Vagina (tissue), 2 donors: ENCODE measurements at regions not wholly inside any gene's neighbourhood (a gene's known extent, or its start where the extent isn't known, plus 50 kb on each side); places are given as distances from the start of the nearest gene placed in this dataset.

ENCODE experiments used
- DNase-seq, 2 donors: peaks; one replicate each; pipeline ENCODE4 v3.0.0-alpha.2; 2017; ENCODE audit errors: extremely low spot score in 2 of 2
- H3K27ac ChIP-seq: fragments of 200-600 bp; sonication (generic); one replicate; pipeline ENCODE4 v1.5.1; 2019
- H3K27me3 ChIP-seq: fragments of 200-600 bp; sonication (generic); one replicate; pipeline ENCODE4 v1.5.1; 2019
- H3K36me3 ChIP-seq, 2 donors: fragments of 200-600 bp; sonication (generic); one replicate each; pipeline ENCODE4 v1.5.1; 2017 to 2019
- H3K4me1 ChIP-seq: fragments of 200-600 bp; sonication (generic); one replicate; pipeline ENCODE4 v1.5.1; 2019
- H3K4me3 ChIP-seq, 2 donors: fragments of 200-600 bp; sonication (generic); 1 replicate in 1 of 2; 2 replicates in 1 of 2; pipeline ENCODE4 v1.5.1; 2016 to 2019
- H3K9me3 ChIP-seq: fragments of 200-600 bp; sonication (generic); one replicate; pipeline ENCODE4 v1.5.1; 2019
- CTCF ChIP-seq, 3 experiments: fragments of 450-650 bp in 2 of 3; fragments of 200-600 bp in 1 of 3; sonication (generic) in 1 of 3; IDR thresholded peaks; one replicate each; pipeline ENCODE4 v1.5.1; 2017 to 2019; ENCODE audit warnings: antibody characterized with exemption in 3 of 3, mild to moderate bottlenecking in 2 of 3, moderate library complexity in 2 of 3
- POLR2A ChIP-seq, 2 donors: fragments of 450-650 bp; IDR thresholded peaks; one replicate each; pipeline ENCODE4 v1.6.1; 2017; ENCODE audit warnings: antibody characterized with exemption in 2 of 2, mild to moderate bottlenecking in 2 of 2, moderate library complexity in 2 of 2
- POLR2AphosphoS5 ChIP-seq, 2 donors: sonication (generic); formaldehyde crosslinking; IDR thresholded peaks; one replicate each; pipeline ENCODE4 v1.9.0; 2017; ENCODE audit warnings: antibody characterized with exemption in 2 of 2, mild to moderate bottlenecking in 2 of 2, low read depth in 1 of 2; ENCODE audit not compliant: insufficient read depth in 1 of 2
- intact Hi-C: fragments of 100-400 bp; cut with DNase I; formaldehyde crosslinking; loops from one replicate; pipeline ENCODE4 v1.15.1; 2023

- no peak overlapping the region for H3K27ac ChIP-seq
- H3K36me3 ChIP-seq, result no peaks in the 10 kb centered on the region
- no peak for DNase-seq
- no peaks in the 10 kb centered on the region for H3K9me3 ChIP-seq
- peaks cover 36% of the 10 kb centered on the region for H3K4me1 ChIP-seq
- no peak overlapping the region for H3K4me3 ChIP-seq
- intact Hi-C loops, result no loop called here
- H3K27me3 ChIP-seq, result no peaks in the 10 kb centered on the region
- TF ChIP-seq CTCF (IDR thresholded peaks at IDR 0.05) (no peak), POLR2AphosphoS5 (IDR thresholded peaks at IDR 0.05; ENCODE audit: insufficient read depth in 1 of 2, low read depth in 1 of 2) (no peak), POLR2A (IDR thresholded peaks at IDR 0.05) (no peak)
These were observed 173.5 kb downstream of the PSMG1 start for GRCh38 chr21:39009587-39010225.

GRCh38 chr21:39007985-39008384, 175.3 kb downstream of the PSMG1 start:
- Histone ChIP-seq H3K27me3 (no peaks in the 10 kb centered on the region), H3K4me3 (no peak overlapping the region), H3K9me3 (no peaks in the 10 kb centered on the region), H3K27ac (no peak overlapping the region), H3K36me3 (no peaks in the 10 kb centered on the region), H3K4me1 (peaks cover 40% of the 10 kb centered on the region)
- DNase-seq, result no peak
- TF ChIP-seq POLR2A (IDR thresholded peaks at IDR 0.05) (no peak), CTCF (IDR thresholded peaks at IDR 0.05) (no peak), POLR2AphosphoS5 (IDR thresholded peaks at IDR 0.05; ENCODE audit: insufficient read depth in 1 of 2, low read depth in 1 of 2) (no peak)
- intact Hi-C loops, result no loop called here

GRCh38 chr21:39007532-39007931, 175.7 kb downstream of the PSMG1 start:
- Histone ChIP-seq H3K36me3 (no peaks in the 10 kb centered on the region), H3K27me3 (no peaks in the 10 kb centered on the region), H3K4me1 (peaks cover 40% of the 10 kb centered on the region), H3K9me3 (no peaks in the 10 kb centered on the region), H3K27ac (peak overlapping the region; percentile 77), H3K4me3 (no peak overlapping the region)
- DNase-seq, result no peak
- intact Hi-C loops, result no loop called here
- TF ChIP-seq POLR2AphosphoS5 (IDR thresholded peaks at IDR 0.05; ENCODE audit: insufficient read depth in 1 of 2, low read depth in 1 of 2) (peak in 1 of 2 donors; percentile 33), CTCF (IDR thresholded peaks at IDR 0.05) (no peak)

GRCh38 chr21:39006571-39007311, 176.5 kb downstream of the PSMG1 start:
- H3K4me1 ChIP-seq, result peaks cover 40% of the 10 kb centered on the region
- H3K27me3 ChIP-seq, result no peaks in the 10 kb centered on the region
- peak overlapping the region; percentile 77 for H3K27ac ChIP-seq
- DNase-seq, result no peak
- TF ChIP-seq POLR2AphosphoS5 (IDR thresholded peaks at IDR 0.05; ENCODE audit: insufficient read depth in 1 of 2, low read depth in 1 of 2), result peak; percentile 48 to 79
- no peak for TF ChIP-seq CTCF (IDR thresholded peaks at IDR 0.05)
- no peaks in the 10 kb centered on the region for H3K36me3 ChIP-seq
- intact Hi-C loops, result no loop called here
- H3K9me3 ChIP-seq, result no peaks in the 10 kb centered on the region
- no peak overlapping the region for H3K4me3 ChIP-seq

- Histone ChIP-seq H3K9me3 (no peaks in the 10 kb centered on the region), H3K4me1 (peaks cover 40% of the 10 kb centered on the region), H3K27ac (peak overlapping the region; percentile 77), H3K36me3 (no peaks in the 10 kb centered on the region), H3K4me3 (no peak overlapping the region), H3K27me3 (no peaks in the 10 kb centered on the region)
- no peak for DNase-seq
- intact Hi-C loops, result no loop called here
- TF ChIP-seq CTCF (IDR thresholded peaks at IDR 0.05) (no peak), POLR2AphosphoS5 (IDR thresholded peaks at IDR 0.05; ENCODE audit: insufficient read depth in 1 of 2, low read depth in 1 of 2) (no peak), POLR2A (IDR thresholded peaks at IDR 0.05) (no peak)
These were observed 177.8 kb downstream of the PSMG1 start for GRCh38 chr21:39005502-39005787.
